NCI-H226 (cell line): ENCODE measurements at regions not wholly inside any gene's neighbourhood (a gene's known extent, or its start where the extent isn't known, plus 50 kb on each side); places are given as distances from the start of the nearest gene placed in this dataset.

Experiments
- DNase-seq: peaks from one replicate; pipeline ENCODE4 v3.0.0-alpha.2; 2015

GRCh38 chr14:84167026-84167425 lies 1362.9 kb upstream of the FLRT2 start:
- DNase-seq: no peak

- DNase-seq: no peak
Measured at GRCh38 chr14:84180336-84180735, 1349.6 kb upstream of the FLRT2 start.

- no peak for DNase-seq
Measured at GRCh38 chr14:84181072-84181471, 1348.9 kb upstream of the FLRT2 start.

GRCh38 chr14:84195514-84195913 lies 1334.4 kb upstream of the FLRT2 start:
- no peak for DNase-seq

- no peak for DNase-seq
Measured at GRCh38 chr14:84197704-84198103, 1332.2 kb upstream of the FLRT2 start.

DNA sequence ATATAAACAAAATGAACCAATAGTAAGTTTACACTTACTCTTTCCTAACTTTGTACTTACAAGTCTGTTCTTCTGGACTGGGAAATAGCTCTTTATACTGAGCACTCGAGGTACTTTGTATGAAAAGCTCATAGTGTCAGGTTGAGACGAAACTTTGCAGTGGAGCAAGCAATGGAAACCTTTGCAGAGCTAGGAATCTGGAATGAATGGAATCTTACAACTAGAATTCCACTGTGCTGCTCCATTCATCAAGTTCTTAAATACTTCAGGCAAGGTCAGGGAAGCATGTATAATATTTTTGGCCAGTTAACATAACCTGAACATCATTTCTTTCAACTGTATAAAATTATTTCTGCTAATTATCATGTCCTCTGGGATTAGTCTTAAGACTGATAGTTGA lies 1327.5 kb upstream of the FLRT2 start:
- no peak for DNase-seq

GRCh38 chr14:84203896-84204295 lies 1326.0 kb upstream of the FLRT2 start:
- DNase-seq: no peak

- DNase-seq: no peak
Measured at GRCh38 chr14:84208451-84208850, 1321.5 kb upstream of the FLRT2 start.

- no peak for DNase-seq
Measured at GRCh38 chr14:84209031-84209430, 1320.9 kb upstream of the FLRT2 start.

DNA sequence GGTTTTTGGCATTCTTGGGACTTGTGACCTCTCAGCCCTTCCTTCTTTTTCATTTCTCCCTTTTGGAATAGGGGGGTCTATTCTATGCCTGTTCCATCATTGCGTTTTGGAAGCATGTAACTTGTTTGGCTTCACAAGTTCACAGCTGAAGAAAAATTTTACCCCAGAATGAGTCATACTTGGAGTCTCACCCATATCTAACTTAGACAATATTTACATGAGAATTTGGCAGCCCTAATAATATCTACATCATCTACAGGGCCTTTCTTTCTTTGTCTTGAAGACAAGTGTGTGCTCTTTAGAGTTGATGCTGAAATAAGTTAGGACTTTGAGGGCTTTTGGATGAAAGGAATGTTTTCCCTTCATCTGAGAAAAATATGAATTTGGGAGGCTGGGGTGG lies 1312.9 kb upstream of the FLRT2 start:
- no peak for DNase-seq

GRCh38 chr14:84225268-84225667 lies 1304.7 kb upstream of the FLRT2 start:
- DNase-seq: no peak

DNA sequence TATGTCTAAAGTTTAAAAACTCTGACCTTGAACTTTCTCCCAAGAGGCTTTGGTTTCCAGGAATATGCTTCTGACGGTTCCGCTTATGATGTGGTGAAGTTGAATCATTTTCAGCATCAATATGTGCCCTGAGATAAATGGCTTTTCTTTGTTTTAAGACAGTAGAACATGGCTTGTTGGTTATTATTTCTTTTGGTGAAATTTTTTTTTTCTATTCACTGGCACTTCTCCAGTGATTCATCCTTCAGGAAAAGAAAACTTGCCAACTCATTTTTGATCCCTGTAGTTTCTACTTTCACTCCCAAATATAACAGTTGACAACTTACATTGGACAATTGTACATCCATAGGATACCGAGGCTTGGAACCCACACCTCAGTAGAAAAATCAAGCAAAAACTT lies 1301.2 kb upstream of the FLRT2 start:
- no peak for DNase-seq

DNA sequence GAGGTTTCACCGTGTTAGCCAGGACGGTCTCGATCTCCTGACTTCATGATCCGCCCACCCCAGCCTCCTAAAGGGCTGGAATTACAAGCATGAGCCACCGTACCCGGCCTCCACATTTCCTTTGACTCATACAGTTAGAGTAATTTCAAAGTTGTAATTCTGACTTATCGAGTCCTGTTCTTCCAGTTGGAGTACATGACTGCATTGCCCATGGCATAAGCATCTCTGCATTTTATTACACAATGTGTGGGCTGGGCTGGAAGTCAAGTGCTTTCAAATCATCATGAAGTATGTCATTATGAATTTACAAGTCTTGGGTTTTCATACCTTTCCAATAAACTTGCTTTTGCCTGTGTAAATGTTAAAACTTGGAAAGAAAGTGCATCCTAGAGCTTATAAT lies 1295.7 kb upstream of the FLRT2 start:
- DNase-seq: peak; percentile 38

DNA sequence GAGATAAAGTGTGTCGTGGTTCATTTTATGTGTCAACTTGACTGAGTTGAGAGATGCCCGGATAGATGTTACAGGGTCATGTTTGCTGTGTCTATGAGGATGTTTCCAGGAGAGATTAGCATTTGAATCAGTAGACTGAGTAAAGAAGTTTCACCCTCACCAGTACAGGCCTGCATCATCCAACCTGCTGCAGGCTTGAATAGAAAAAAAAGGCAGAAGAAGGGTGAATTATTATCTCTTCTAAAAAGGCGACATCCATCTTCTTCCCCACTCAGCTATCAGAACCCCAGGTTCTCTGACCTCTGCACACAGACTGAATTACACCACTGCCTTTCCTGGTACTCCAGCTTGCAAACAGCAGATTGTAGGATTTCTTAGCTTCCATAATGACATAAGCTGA lies 1293.7 kb upstream of the FLRT2 start:
- no peak for DNase-seq

DNA sequence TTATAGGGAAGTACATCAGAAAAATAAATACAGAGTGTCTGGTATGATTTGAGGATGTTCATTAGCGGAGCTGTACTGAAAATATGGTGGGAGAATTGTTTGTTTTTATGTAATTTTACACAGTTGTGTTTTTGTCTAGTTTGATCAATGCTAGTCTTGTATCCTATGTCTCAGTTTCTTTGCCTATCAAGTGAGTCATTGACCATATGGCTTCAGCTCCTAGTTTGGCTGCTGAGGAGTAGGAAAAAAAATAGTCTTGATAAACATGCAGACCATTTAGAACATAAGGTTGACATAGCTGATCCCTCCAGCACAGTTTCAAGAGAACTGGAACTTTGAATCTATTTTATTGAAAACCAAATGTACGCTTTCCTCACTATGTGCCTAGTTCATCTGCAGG lies 1292.1 kb upstream of the FLRT2 start:
- no peak for DNase-seq

GRCh38 chr14:84247693-84248092 lies 1282.3 kb upstream of the FLRT2 start:
- DNase-seq: no peak

DNA sequence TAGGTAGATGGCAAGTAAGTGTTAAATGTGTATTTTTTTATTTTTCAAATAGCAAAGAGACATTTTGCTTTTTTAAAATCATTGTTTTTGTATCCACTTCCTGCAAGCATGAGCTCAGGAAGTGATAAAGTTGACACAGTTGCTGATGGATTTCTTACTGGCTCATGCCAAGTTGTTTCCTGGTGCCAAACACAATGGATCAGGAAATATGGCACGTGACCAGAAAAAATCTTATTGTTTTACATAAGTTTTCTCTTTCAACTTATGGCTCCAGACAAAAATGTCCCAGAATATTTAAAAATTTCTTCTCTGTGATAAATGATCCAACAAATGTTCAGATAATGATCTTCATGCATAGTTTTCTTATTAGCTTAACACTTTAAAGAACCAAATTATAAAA lies 1279.1 kb upstream of the FLRT2 start:
- peak; percentile 24 for DNase-seq

DNA sequence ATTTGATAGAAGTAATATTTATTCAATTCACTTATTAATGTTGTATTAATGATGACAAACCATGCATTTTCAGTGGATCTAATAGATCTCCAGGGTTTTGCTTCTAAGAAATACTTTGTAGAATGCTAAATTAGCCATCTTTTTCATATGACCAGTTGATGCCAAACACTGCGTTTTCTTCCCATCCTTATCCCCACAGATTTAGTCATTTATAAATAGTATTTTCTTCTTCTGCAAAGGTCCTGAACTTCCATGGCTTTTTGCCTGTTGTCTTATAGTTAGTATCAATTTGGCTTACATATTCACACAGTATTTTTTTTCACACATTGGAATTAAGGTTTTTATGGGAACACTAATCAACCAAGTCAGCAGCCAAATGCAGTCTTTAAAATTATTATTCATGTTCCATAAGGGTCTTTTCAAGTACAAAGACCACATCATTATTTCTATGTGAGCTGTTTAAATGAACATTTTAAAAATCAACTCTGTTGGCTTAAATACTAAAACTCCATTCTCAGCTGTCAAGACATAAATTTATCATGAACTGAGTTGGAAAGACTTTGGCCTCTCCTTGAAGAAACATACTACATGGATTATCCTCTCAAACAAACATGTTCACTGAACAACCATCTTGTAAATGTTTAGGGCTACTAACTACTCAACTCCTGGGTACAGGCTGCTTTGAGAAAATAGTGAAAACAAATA lies 1278.4 kb upstream of the FLRT2 start:
- DNase-seq: no peak

- no peak for DNase-seq
Measured at GRCh38 chr14:84252706-84253105, 1277.2 kb upstream of the FLRT2 start.

DNA sequence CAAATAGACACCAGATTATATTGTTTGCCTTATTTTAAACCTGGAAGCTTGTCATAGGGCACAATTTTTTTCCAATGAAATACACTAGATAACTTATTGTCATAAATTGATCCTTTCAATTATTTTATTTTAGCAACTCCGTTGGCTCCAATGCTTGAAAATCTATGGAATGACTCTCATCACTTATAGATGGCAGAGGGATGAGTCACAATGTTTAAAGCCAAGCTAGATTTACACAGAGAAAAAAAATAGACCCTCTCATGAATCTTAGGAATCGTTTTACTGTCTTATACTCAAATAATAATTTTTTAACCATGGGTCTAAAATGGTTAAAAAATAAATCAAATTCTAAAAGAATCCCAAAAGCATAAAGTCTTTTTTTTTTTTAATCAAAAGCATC lies 1276.6 kb upstream of the FLRT2 start:
- DNase-seq: no peak

GRCh38 chr14:84254290-84254689 lies 1275.7 kb upstream of the FLRT2 start:
- no peak for DNase-seq

- DNase-seq: no peak
Measured at GRCh38 chr14:84262932-84263331, 1267.0 kb upstream of the FLRT2 start.

- DNase-seq: peak; percentile 76
Measured at GRCh38 chr14:84272290-84272721, 1257.6 kb upstream of the FLRT2 start.

DNA sequence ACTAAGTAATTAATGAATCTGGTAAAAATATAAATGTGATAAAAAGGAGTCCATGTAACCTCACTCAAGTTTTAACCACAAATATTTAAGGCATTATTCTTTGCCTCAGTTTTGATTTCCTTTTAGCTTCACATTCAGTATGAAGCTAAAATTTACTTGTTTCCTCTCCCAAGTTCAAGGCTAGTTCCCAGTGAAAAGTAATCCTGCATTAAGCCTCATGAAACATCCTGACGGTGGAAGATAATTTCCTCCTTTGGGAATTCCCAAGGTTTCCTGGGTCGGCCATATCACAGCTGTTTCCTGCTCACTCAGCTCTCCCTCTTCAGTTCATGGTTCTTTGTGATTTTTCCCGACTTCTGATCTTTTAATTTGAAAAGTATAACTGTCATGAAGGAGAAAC lies 1256.8 kb upstream of the FLRT2 start:
- DNase-seq: peak; percentile 40

- DNase-seq: no peak
Measured at GRCh38 chr14:84282618-84283017, 1247.3 kb upstream of the FLRT2 start.

DNA sequence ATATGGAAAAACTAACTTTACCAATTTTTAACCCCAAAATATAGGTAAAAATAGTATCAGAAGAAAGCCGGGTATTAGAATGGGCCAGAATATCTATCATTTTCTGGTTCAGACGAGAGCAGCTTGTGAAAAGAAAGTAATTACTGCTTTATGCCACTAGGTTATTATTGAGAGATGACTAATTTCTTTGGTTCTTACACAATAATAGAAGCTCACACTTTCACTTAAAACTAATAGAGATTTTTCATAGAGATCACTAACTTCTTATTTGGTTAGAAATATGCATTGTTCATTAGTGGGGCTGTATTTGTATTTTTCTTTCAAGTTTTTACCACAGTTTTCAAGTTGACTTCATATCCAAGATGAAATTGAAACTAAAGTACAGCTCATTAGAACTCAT lies 1241.2 kb upstream of the FLRT2 start:
- DNase-seq: no peak
